HFF-Myc (cell line): ENCODE measurements at regions not wholly inside any gene's neighbourhood (a gene's known extent, or its start where the extent isn't known, plus 50 kb on each side); places are given as distances from the start of the nearest gene placed in this dataset.

Experiments used
- DNase-seq: peaks from one replicate; pipeline ENCODE4 v3.0.0-alpha.2; 2011; ENCODE audit warnings: low read depth; ENCODE audit errors: extremely low read depth
- H3K4me3 ChIP-seq: replicated peaks from 2 replicates; pipeline ENCODE4 v1.5.1; 2011; ENCODE audit warnings: low read depth, mild to moderate bottlenecking, control low read depth, low read length
- TF ChIP-seq, protein P1 (sequence below): IDR thresholded peaks from 2 replicates; pipeline ENCODE4 v1.5.1; 2012; ENCODE audit warnings: mild to moderate bottlenecking, low read depth, low read length, control low read depth; ENCODE audit errors: missing control alignments

GRCh38 chr2:14749884-14750283 lies 117.4 kb downstream of the LRATD1 start:
- TF ChIP-seq, protein P1, sequence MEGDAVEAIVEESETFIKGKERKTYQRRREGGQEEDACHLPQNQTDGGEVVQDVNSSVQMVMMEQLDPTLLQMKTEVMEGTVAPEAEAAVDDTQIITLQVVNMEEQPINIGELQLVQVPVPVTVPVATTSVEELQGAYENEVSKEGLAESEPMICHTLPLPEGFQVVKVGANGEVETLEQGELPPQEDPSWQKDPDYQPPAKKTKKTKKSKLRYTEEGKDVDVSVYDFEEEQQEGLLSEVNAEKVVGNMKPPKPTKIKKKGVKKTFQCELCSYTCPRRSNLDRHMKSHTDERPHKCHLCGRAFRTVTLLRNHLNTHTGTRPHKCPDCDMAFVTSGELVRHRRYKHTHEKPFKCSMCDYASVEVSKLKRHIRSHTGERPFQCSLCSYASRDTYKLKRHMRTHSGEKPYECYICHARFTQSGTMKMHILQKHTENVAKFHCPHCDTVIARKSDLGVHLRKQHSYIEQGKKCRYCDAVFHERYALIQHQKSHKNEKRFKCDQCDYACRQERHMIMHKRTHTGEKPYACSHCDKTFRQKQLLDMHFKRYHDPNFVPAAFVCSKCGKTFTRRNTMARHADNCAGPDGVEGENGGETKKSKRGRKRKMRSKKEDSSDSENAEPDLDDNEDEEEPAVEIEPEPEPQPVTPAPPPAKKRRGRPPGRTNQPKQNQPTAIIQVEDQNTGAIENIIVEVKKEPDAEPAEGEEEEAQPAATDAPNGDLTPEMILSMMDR = no peak
- H3K4me3 ChIP-seq = no peak overlapping the region
- no peak for DNase-seq

GRCh38 chr2:14750433-14750832 lies 117.9 kb downstream of the LRATD1 start:
- TF ChIP-seq, protein P1 = no peak
- no peak overlapping the region for H3K4me3 ChIP-seq
- no peak for DNase-seq

GRCh38 chr2:14751581-14751980 lies 119.1 kb downstream of the LRATD1 start:
- DNase-seq = no peak

GRCh38 chr2:14752295-14752694 lies 119.8 kb downstream of the LRATD1 start:
- DNase-seq = no peak
- H3K4me3 ChIP-seq = no peak overlapping the region
- TF ChIP-seq, protein P1 = no peak

More at GRCh38 chr2:14751581-14751980, 119.1 kb downstream of the LRATD1 start:
- no peak overlapping the region for H3K4me3 ChIP-seq
- TF ChIP-seq, protein P1 = no peak

DNA sequence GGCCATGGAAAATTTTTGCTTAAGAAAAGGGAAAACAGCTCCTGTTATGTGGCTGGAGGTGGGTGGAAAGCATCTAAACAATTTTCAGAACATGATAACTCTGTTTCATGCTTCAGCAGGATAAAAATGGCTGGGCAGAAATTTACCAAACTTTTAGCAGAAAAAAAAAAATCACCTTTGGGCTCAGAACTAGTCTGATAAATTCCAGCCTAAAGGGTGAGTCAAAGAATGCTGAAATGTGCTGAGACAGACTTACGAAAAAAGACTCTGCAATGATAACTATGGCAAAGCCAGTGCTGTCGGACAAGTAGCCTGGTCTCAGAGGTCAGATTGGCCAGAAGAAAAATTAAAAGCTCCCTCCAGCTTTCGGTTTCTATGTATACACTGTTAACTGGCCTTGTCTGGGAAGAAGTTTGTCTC lies 123.6 kb downstream of the LRATD1 start:
- TF ChIP-seq, protein P1 = no peak
- no peak for DNase-seq

GRCh38 chr2:14756981-14757657 lies 124.6 kb downstream of the LRATD1 start:
- TF ChIP-seq, protein P1 = no peak
- no peak for DNase-seq
- no peak overlapping the region for H3K4me3 ChIP-seq

More for the DNA sequence above, 123.6 kb downstream of the LRATD1 start:
- no peak overlapping the region for H3K4me3 ChIP-seq

- DNase-seq = no peak
- H3K4me3 ChIP-seq = no peak overlapping the region
- TF ChIP-seq, protein P1 = no peak
Observed at GRCh38 chr2:14759082-14759481, 126.6 kb downstream of the LRATD1 start.
